H9 (cell line): ENCODE measurements at regions not wholly inside any gene's neighbourhood (a gene's known extent, or its start where the extent isn't known, plus 50 kb on each side); places are given as distances from the start of the nearest gene placed in this dataset.

Source experiments
- DNase-seq: peaks from one replicate; pipeline ENCODE4 v3.0.0-alpha.2; 2017
- H2AFZ ChIP-seq: one replicate; pipeline ENCODE4 v1.6.1; 2013; ENCODE audit warnings: mild to moderate bottlenecking, low read length, control low read depth, moderate library complexity
- H2AK5ac ChIP-seq: 2 replicates; pipeline ENCODE4 v1.6.1; 2013; ENCODE audit warnings: low read length, control low read depth, mixed read lengths; ENCODE audit not compliant: insufficient read length
- H2BK120ac ChIP-seq: one replicate; pipeline ENCODE4 v1.6.1; 2013; ENCODE audit warnings: low read depth, mild to moderate bottlenecking, low read length, control low read depth, inconsistent platforms; ENCODE audit not compliant: poor library complexity, severe bottlenecking
- H2BK12ac ChIP-seq: 2 replicates; pipeline ENCODE4 v1.6.1; 2013; ENCODE audit warnings: low read length, control low read depth, mixed read lengths, low read depth; ENCODE audit not compliant: insufficient read length
- H2BK15ac ChIP-seq: 2 replicates; pipeline ENCODE4 v1.6.1; 2013; ENCODE audit warnings: low read depth, low read length, control low read depth
- H2BK20ac ChIP-seq: one replicate; pipeline ENCODE4 v1.6.1; 2013; ENCODE audit warnings: low read depth, mild to moderate bottlenecking, low read length, control low read depth, inconsistent platforms; ENCODE audit not compliant: poor library complexity, severe bottlenecking
- H2BK5ac ChIP-seq: 2 replicates; pipeline ENCODE4 v1.6.1; 2013; ENCODE audit warnings: low read length, control low read depth, mixed read lengths; ENCODE audit not compliant: insufficient read length
- H3K14ac ChIP-seq: 2 replicates; pipeline ENCODE4 v1.6.1; 2013; ENCODE audit warnings: low read length, control low read depth; ENCODE audit not compliant: insufficient read depth
- H3K18ac ChIP-seq: 2 replicates; pipeline ENCODE4 v1.6.1; 2013; ENCODE audit warnings: low read depth, mild to moderate bottlenecking, mixed read lengths, low read length, control low read depth; ENCODE audit not compliant: insufficient read length
- H3K23ac ChIP-seq: 2 replicates; pipeline ENCODE4 v1.6.1; 2013; ENCODE audit warnings: low read length, control low read depth, mixed read lengths, low read depth; ENCODE audit not compliant: insufficient read length
- H3K23me2 ChIP-seq: 2 replicates; pipeline ENCODE4 v1.6.1; 2013; ENCODE audit warnings: low read depth, mild to moderate bottlenecking, mixed read lengths, low read length, control low read depth; ENCODE audit not compliant: insufficient read length, poor library complexity, severe bottlenecking
- H3K27ac ChIP-seq: 2 replicates; pipeline ENCODE4 v1.5.1; 2013; ENCODE audit warnings: low read length, control low read depth, mixed read lengths, low read depth; ENCODE audit not compliant: insufficient read length
- H3K27me3 ChIP-seq: 2 replicates; pipeline ENCODE4 v1.6.1; 2013; ENCODE audit warnings: low read length, control low read depth, inconsistent platforms; ENCODE audit not compliant: insufficient read depth
- H3K4ac ChIP-seq: 2 replicates; pipeline ENCODE4 v1.6.1; 2013; ENCODE audit warnings: low read depth, mild to moderate bottlenecking, control low read depth, inconsistent platforms, low read length, moderate library complexity
- H3K4me1 ChIP-seq: 2 replicates; pipeline ENCODE4 v1.6.1; 2013; ENCODE audit warnings: low read length, control low read depth, inconsistent platforms; ENCODE audit not compliant: insufficient read depth
- H3K4me2 ChIP-seq: 2 replicates; pipeline ENCODE4 v1.6.1; 2013; ENCODE audit warnings: low read length, control low read depth, mixed read lengths; ENCODE audit not compliant: insufficient read length, insufficient read depth
- H3K56ac ChIP-seq: 2 replicates; pipeline ENCODE4 v1.6.1; 2013; ENCODE audit warnings: low read depth, mild to moderate bottlenecking, mixed read lengths, low read length, control low read depth; ENCODE audit not compliant: insufficient read length
- H3K79me1 ChIP-seq: 2 replicates; pipeline ENCODE4 v1.6.1; 2013; ENCODE audit warnings: low read depth, mild to moderate bottlenecking, moderate library complexity, low read length, control low read depth, inconsistent platforms; ENCODE audit not compliant: insufficient read depth, poor library complexity, severe bottlenecking
- H3K79me2 ChIP-seq: 2 replicates; pipeline ENCODE4 v1.6.1; 2013; ENCODE audit warnings: low read length, control low read depth, inconsistent platforms; ENCODE audit not compliant: insufficient read depth
- H3K9ac ChIP-seq: 2 replicates; pipeline ENCODE4 v1.6.1; 2013; ENCODE audit warnings: low read length, control low read depth, mixed read lengths; ENCODE audit not compliant: insufficient read length; ENCODE audit errors: extremely low read depth
- H3K9me3 ChIP-seq: one replicate; pipeline ENCODE4 v1.6.1; 2013; ENCODE audit warnings: low read depth, low read length, inconsistent platforms; ENCODE audit not compliant: control insufficient read depth
- H3T11ph ChIP-seq: one replicate; pipeline ENCODE4 v1.6.1; 2013; ENCODE audit warnings: mild to moderate bottlenecking, low read length, control low read depth, inconsistent platforms
- H4K20me1 ChIP-seq: one replicate; pipeline ENCODE4 v1.6.1; 2013; ENCODE audit not compliant: control insufficient read depth, insufficient read length, insufficient read depth
- H4K5ac ChIP-seq: 2 replicates; pipeline ENCODE4 v1.6.1; 2013; ENCODE audit warnings: low read depth, mild to moderate bottlenecking, mixed read lengths, low read length, control low read depth; ENCODE audit not compliant: insufficient read length
- H4K8ac ChIP-seq: replicated peaks from 2 replicates; pipeline ENCODE4 v1.6.1; 2013; ENCODE audit warnings: low read length, control low read depth, mixed read lengths, low read depth; ENCODE audit not compliant: insufficient read length
- H4K91ac ChIP-seq: 2 replicates; pipeline ENCODE4 v1.6.1; 2013; ENCODE audit warnings: low read depth, mild to moderate bottlenecking, moderate library complexity, mixed read lengths, low read length, control low read depth; ENCODE audit not compliant: insufficient read length
- H3K27ac Mint-ChIP-seq, 3 experiments: 2 replicates in 2 of 3; 3 replicates in 1 of 3; pipeline ENCODE4 v1.8.0; 2020 to 2021; ENCODE audit warnings: mixed read lengths in 3 of 3, mild to moderate bottlenecking in 1 of 3, moderate library complexity in 1 of 3
- H3K27me3 Mint-ChIP-seq: 2 replicates; pipeline ENCODE4 v1.8.0; 2021; ENCODE audit warnings: low read depth, mild to moderate bottlenecking, moderate library complexity, mixed read lengths
- H3K36me3 Mint-ChIP-seq, 3 experiments: 2 replicates in 2 of 3; 3 replicates in 1 of 3; pipeline ENCODE4 v1.8.0; 2020 to 2021; ENCODE audit warnings: low read depth in 3 of 3, mixed read lengths in 3 of 3; ENCODE audit not compliant: insufficient read depth in 1 of 3
- H3K4me1 Mint-ChIP-seq, 2 experiments: 2 replicates each; pipeline ENCODE4 v1.8.0; 2020; ENCODE audit warnings: mixed read lengths in 2 of 2
- H3K4me3 Mint-ChIP-seq, 2 experiments: 2 replicates in 1 of 2; 3 replicates in 1 of 2; pipeline ENCODE4 v1.8.0; 2020 to 2021; ENCODE audit warnings: mild to moderate bottlenecking in 2 of 2, mixed read lengths in 2 of 2, moderate library complexity in 1 of 2
- H3K9me3 Mint-ChIP-seq, 2 experiments: 2 replicates in 1 of 2; 3 replicates in 1 of 2; pipeline ENCODE4 v1.8.0; 2020; ENCODE audit warnings: mild to moderate bottlenecking in 2 of 2, mixed read lengths in 2 of 2, moderate library complexity in 1 of 2
- WGBS: extraction: QIAGEN DNeasy Blood & Tissue Kit; methylation state at CpG from one replicate; pipeline ENCODE4 v1.1.7; 2013; ENCODE audit warnings: missing lambda C conversion rate, low lambda C conversion rate, mixed read lengths; ENCODE audit not compliant: insufficient read length; ENCODE audit errors: extremely low coverage; 5-methylcytosine and 5-hydroxymethylcytosine counted together
- TF ChIP-seq, protein P1 (sequence below): fragments of 200-600 bp; sonication (generic); conservative IDR thresholded peaks from 3 replicates; pipeline ENCODE4 v1.8.0; 2021; ENCODE audit warnings: antibody characterized with exemption, mild to moderate bottlenecking

DNA sequence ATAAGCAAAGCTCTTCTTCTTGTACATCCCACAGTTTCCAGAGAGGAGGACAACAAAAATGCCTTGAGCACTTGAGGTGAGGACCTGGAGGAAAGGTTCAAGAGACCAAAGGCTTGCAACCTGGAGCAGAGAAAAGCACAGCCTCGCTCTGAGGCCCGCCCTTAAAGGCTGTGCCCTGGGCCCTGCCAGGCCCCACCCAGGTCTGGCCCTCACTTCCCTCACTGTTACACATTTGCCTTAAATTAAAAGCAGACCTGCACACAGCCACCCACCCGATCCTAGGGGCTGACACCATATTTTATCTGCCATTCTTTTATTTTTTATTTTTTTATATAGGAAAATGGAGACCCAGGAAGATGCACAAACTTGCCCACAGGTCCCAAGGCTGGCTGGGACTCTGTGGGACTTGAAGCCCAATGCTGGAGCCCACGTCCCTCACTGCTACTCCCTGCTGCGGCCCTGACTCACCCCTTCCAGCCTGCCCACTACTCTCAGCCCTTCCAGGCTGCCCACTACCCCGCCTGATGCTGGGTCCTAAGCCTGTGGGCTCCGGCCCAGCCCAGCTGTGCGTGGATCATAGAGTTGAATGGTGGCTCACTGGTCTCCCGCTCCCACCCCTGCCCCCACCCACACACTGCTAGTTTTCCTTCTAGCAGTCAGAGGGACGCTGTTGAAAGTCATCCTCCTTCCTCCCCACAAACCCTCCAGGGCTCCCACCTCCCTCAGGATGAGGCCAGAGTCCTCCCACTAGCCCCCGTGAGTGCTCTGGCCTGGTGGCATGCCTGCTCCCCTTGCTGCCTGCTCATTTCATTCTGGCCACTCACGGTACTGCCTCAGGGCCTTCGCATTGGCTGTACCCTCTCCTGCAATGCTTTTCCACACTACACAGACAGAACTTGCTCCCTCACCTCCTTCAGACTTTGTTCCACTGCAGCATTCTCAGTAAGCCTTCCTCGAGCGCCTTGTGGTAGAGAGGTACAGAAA, 77.6 kb upstream of the MED9 start:
- no peaks in the 10 kb centered on the region for H3K23me2 ChIP-seq
- no peak overlapping the region for H3K23ac ChIP-seq
- no peak overlapping the region for H3K18ac ChIP-seq
- no peak overlapping the region for H4K91ac ChIP-seq
- H4K20me1 ChIP-seq, result peaks cover 2% of the 10 kb centered on the region
- TF ChIP-seq, protein P1, sequence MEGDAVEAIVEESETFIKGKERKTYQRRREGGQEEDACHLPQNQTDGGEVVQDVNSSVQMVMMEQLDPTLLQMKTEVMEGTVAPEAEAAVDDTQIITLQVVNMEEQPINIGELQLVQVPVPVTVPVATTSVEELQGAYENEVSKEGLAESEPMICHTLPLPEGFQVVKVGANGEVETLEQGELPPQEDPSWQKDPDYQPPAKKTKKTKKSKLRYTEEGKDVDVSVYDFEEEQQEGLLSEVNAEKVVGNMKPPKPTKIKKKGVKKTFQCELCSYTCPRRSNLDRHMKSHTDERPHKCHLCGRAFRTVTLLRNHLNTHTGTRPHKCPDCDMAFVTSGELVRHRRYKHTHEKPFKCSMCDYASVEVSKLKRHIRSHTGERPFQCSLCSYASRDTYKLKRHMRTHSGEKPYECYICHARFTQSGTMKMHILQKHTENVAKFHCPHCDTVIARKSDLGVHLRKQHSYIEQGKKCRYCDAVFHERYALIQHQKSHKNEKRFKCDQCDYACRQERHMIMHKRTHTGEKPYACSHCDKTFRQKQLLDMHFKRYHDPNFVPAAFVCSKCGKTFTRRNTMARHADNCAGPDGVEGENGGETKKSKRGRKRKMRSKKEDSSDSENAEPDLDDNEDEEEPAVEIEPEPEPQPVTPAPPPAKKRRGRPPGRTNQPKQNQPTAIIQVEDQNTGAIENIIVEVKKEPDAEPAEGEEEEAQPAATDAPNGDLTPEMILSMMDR, result no peak
- Mint-ChIP-seq H3K4me1 (peaks cover 3 to 5% of the 10 kb centered on the region in 2 experiments; a peak in 1 of 4 replicates), H3K9me3 (no peaks in the 10 kb centered on the region), H3K36me3 (no peaks in the 10 kb centered on the region), H3K27me3 (peaks cover 14% of the 10 kb centered on the region), H3K27ac (peak overlapping the region in 2 of 3 experiments; percentile 22 to 29; a peak in 2 of 7 replicates), H3K4me3 (no peak overlapping the region)
- H2BK12ac ChIP-seq, result no peak overlapping the region
- no peak overlapping the region for H3K14ac ChIP-seq
- no peak overlapping the region for H2BK20ac ChIP-seq
- no peaks in the 10 kb centered on the region for H3K79me2 ChIP-seq
- no peak overlapping the region for H3K4ac ChIP-seq
- no peak overlapping the region for H2AFZ ChIP-seq
- H3K4me2 ChIP-seq, result no peak overlapping the region
- no peak overlapping the region for H2BK5ac ChIP-seq
- no CpG with 5 or more reads among the region's 15 CpGs for WGBS
- no peak overlapping the region for H3K56ac ChIP-seq
- no peaks in the 10 kb centered on the region for H3K4me1 ChIP-seq
- H3K79me1 ChIP-seq, result no peaks in the 10 kb centered on the region
- no peak for DNase-seq
- no peaks in the 10 kb centered on the region; the same call in 1 of the 2 replicates for H3K27me3 ChIP-seq
- H4K8ac ChIP-seq, result no peak overlapping the region
- H3K27ac ChIP-seq, result no peak overlapping the region
- no peak overlapping the region for H4K5ac ChIP-seq
- no peaks in the 10 kb centered on the region for H3K9me3 ChIP-seq
- H3K9ac ChIP-seq, result no peak overlapping the region
- no peak overlapping the region for H2AK5ac ChIP-seq
- no peak overlapping the region for H3T11ph ChIP-seq
- no peak overlapping the region for H2BK120ac ChIP-seq
- no peak overlapping the region for H2BK15ac ChIP-seq
